ENCODE measurements at regions not wholly inside any gene's neighbourhood (a gene's known extent, or its start where the extent isn't known, plus 50 kb on each side); places are given as distances from the start of the nearest gene placed in this dataset.

DNA sequence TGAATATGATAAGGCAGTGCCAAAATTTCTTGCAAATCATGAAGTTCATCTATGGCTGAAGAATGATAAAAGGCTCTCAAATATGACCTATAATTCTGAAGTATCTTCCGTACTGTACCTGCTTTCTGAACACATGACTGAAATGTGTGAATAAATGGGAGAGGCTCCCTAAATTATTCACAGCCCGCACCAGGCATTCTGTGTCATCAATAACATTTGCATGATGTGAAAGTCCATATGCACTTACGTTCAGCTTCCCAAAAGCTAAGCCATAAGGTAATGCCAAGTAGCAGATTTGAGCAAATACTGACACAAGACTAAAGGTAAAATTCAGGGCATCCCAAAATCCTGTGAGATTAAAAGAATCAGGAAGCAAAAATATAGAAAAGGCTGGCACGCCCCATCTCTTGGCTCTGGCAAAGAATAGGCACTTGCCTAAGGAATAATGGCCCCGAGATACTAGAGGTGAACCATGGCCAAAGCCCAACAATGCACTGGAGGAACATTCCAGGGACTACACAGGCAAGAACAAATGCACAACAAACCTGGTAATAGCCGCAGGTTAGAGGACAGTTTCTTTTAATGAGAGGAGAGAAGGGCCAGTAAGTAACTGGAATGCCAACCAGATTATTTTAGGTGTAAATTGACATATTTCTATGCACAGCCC is 280.5 kb downstream of the IPMK start:
- DNase-seq: no peak
- no peak overlapping the region for H3K27ac ChIP-seq (ENCODE audit: low read length)
- H3K9me3 ChIP-seq (replicated peaks; ENCODE audit: control insufficient read depth, low read depth, low read length): no peaks in the 10 kb centered on the region
- 78% methylated on average over 2 of the region's 6 CpGs for WGBS (ENCODE audit: insufficient coverage)
- no peaks in the 10 kb centered on the region for H3K36me3 ChIP-seq (ENCODE audit: control insufficient read depth, insufficient read depth, low read length)
- H3K4me3 ChIP-seq (ENCODE audit: low read length): no peak overlapping the region
- H3K27me3 ChIP-seq (ENCODE audit: control insufficient read depth, insufficient read depth, low read length): no peaks in the 10 kb centered on the region
- no peaks in the 10 kb centered on the region for H3K4me1 ChIP-seq (ENCODE audit: control insufficient read depth, insufficient read depth, low read length)

DNA sequence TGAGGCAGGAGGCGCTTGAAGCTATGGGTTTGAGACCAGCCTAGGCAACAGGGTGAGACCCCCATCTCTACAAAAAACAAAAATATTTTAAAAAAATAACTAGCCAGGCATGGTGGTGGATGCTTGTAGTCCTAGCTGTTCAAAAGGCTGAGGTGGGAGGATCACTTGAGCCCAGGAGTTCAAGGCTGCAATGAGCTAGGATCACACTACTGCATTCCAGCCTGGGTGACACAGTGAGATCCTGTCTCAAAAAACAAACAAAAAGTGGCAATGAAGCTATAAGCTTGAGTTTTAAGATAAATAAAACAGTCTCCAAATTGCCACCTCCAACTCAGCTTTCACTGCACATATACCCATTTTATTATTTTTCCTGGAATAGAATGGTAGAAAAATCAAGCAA is 281.3 kb downstream of the IPMK start:
- Histone ChIP-seq H3K4me1 (ENCODE audit: control insufficient read depth, insufficient read depth, low read length) (no peaks in the 10 kb centered on the region), H3K27ac (ENCODE audit: low read length) (no peak overlapping the region), H3K4me3 (ENCODE audit: low read length) (no peak overlapping the region), H3K27me3 (ENCODE audit: control insufficient read depth, insufficient read depth, low read length) (no peaks in the 10 kb centered on the region), H3K36me3 (ENCODE audit: control insufficient read depth, insufficient read depth, low read length) (no peaks in the 10 kb centered on the region), H3K9me3 (replicated peaks; ENCODE audit: control insufficient read depth, low read depth, low read length) (no peaks in the 10 kb centered on the region)
- DNase-seq: no peak
- no CpG with 5 or more reads among the region's 1 CpG for WGBS (ENCODE audit: insufficient coverage)

DNA sequence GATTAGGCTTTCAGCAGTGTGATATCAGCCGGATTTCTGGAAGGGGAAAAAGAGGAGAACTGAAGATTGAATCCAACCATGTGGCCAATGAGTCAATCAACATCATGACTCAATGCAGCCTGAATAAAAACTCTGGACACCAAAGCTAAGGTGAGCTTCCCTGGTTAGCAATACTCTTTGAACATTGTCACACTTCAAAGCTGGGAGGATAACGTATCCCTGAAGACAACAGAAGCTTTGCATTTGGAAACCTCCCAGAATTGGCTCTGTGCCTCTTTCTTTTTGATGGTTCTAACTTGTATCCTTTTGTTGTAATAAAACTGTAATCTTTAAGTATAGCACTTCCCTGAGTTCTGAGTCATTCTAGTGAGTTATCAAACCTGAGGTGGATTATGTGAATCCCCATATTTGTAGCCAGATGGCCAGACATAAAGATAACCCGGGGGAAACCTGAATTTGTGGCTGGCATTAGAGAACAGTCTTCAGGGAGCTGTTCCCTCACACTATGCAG is 284.4 kb downstream of the IPMK start:
- no peak overlapping the region for H3K27ac ChIP-seq (ENCODE audit: low read length)
- no peak for DNase-seq
- H3K9me3 ChIP-seq (replicated peaks; ENCODE audit: control insufficient read depth, low read depth, low read length): no peaks in the 10 kb centered on the region
- H3K36me3 ChIP-seq (ENCODE audit: control insufficient read depth, insufficient read depth, low read length): no peaks in the 10 kb centered on the region
- no peak overlapping the region for H3K4me3 ChIP-seq (ENCODE audit: low read length)
- H3K4me1 ChIP-seq (ENCODE audit: control insufficient read depth, insufficient read depth, low read length): no peaks in the 10 kb centered on the region
- WGBS (ENCODE audit: insufficient coverage): 29% methylated on average over 1 of the region's 3 CpGs
- no peaks in the 10 kb centered on the region for H3K27me3 ChIP-seq (ENCODE audit: control insufficient read depth, insufficient read depth, low read length)

DNA sequence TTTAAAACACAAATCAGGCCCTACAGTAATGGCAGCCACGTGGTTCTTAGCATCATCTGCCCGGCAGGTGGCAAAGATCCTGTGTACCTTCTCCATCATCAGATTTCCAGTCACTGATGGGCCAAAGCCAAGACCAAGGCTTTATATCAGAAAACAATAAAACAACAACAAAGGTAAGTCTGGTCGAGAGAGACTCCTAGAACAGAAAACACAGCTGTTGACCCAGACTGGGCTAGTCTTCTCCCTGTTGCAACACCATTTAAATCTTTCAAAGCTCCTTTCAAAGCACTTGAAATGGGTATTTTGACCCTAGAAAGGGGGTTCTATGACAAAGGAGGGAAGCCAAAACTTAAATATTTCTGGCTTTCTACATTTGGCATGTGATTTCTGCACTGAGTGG is 285.6 kb downstream of the IPMK start:
- H3K36me3 ChIP-seq (ENCODE audit: control insufficient read depth, insufficient read depth, low read length): no peaks in the 10 kb centered on the region
- H3K4me1 ChIP-seq (ENCODE audit: control insufficient read depth, insufficient read depth, low read length): no peaks in the 10 kb centered on the region
- no peak overlapping the region for H3K27ac ChIP-seq (ENCODE audit: low read length)
- WGBS (ENCODE audit: insufficient coverage): 0% methylated on average over 1 of the region's 3 CpGs
- DNase-seq: no peak
- no peaks in the 10 kb centered on the region for H3K27me3 ChIP-seq (ENCODE audit: control insufficient read depth, insufficient read depth, low read length)
- no peak overlapping the region for H3K4me3 ChIP-seq (ENCODE audit: low read length)
- no peaks in the 10 kb centered on the region for H3K9me3 ChIP-seq (replicated peaks; ENCODE audit: control insufficient read depth, low read depth, low read length)

DNA sequence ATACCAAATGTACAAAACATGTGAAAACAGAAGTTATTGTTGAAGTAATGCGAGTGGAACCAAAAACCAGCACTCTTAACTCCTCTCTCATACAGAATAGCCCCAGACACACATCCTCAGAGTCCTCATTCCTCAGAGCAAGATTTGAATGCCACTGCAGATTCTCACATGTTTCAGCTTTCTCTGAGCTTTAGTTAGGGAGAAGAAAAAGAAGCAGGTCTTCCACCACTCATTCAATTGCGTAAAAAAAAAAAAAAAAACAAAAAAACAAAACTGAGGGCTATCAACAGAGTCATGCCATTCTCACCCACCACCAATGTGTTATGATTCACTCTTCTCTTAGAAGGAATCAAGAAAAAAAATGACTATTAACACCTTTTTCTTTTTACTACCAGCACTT is 287.7 kb downstream of the IPMK start:
- Histone ChIP-seq H3K27me3 (ENCODE audit: control insufficient read depth, insufficient read depth, low read length) (no peaks in the 10 kb centered on the region), H3K36me3 (ENCODE audit: control insufficient read depth, insufficient read depth, low read length) (no peaks in the 10 kb centered on the region), H3K4me3 (ENCODE audit: low read length) (no peak overlapping the region), H3K9me3 (replicated peaks; ENCODE audit: control insufficient read depth, low read depth, low read length) (no peaks in the 10 kb centered on the region), H3K27ac (ENCODE audit: low read length) (no peak overlapping the region), H3K4me1 (ENCODE audit: control insufficient read depth, insufficient read depth, low read length) (no peaks in the 10 kb centered on the region)
- no CpG with 5 or more reads among the region's 2 CpGs for WGBS (ENCODE audit: insufficient coverage)
- no peak for DNase-seq

DNA sequence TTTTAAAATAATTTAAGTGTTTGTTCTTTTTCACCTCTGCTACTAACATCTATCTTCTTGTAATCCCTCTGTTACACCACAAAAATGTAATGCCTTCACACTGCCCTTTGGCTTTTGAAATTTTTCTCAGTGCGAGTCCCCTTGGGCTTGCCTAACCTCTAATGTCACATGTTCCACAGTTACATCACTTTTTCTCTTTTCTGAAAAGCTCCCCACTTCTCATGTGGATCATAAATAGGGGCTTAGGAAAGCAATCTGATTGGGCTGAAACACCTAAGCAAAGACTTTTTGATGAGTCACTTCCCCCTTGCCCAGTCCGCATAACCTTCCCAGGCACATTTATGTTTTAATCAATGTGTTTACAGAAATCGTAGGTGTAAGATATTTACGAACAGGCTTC is 288.2 kb downstream of the IPMK start:
- H3K4me1 ChIP-seq (ENCODE audit: control insufficient read depth, insufficient read depth, low read length): no peaks in the 10 kb centered on the region
- no peaks in the 10 kb centered on the region for H3K27me3 ChIP-seq (ENCODE audit: control insufficient read depth, insufficient read depth, low read length)
- H3K9me3 ChIP-seq (replicated peaks; ENCODE audit: control insufficient read depth, low read depth, low read length): no peaks in the 10 kb centered on the region
- H3K27ac ChIP-seq (ENCODE audit: low read length): no peak overlapping the region
- no peak overlapping the region for H3K4me3 ChIP-seq (ENCODE audit: low read length)
- no peaks in the 10 kb centered on the region for H3K36me3 ChIP-seq (ENCODE audit: control insufficient read depth, insufficient read depth, low read length)
- WGBS (ENCODE audit: insufficient coverage): no CpG with 5 or more reads among the region's 4 CpGs
- DNase-seq: no peak

DNA sequence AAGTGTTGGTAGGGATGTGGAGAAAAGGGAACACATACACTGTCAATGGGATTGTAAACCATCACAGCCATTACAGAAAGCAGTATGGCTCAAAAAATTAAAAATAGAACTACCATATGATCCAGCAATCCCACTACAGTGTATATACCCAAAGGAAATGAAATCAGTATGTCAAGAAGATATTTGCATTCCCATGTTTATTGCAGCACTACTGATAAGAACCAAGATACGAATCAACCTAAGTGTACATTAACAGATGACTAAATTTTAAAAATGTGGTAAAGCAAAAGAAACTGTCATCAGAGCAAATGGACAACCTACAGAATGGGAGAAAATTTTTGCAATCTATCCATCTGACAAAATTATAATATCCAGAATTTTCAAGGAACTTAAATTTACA is 290.4 kb downstream of the IPMK start:
- no CpG with 5 or more reads among the region's 1 CpG for WGBS (ENCODE audit: insufficient coverage)
- H3K9me3 ChIP-seq (replicated peaks; ENCODE audit: control insufficient read depth, low read depth, low read length): no peaks in the 10 kb centered on the region
- no peak overlapping the region for H3K4me3 ChIP-seq (ENCODE audit: low read length)
- no peaks in the 10 kb centered on the region for H3K4me1 ChIP-seq (ENCODE audit: control insufficient read depth, insufficient read depth, low read length)
- H3K36me3 ChIP-seq (ENCODE audit: control insufficient read depth, insufficient read depth, low read length): no peaks in the 10 kb centered on the region
- no peak overlapping the region for H3K27ac ChIP-seq (ENCODE audit: low read length)
- H3K27me3 ChIP-seq (ENCODE audit: control insufficient read depth, insufficient read depth, low read length): no peaks in the 10 kb centered on the region
- no peak for DNase-seq

DNA sequence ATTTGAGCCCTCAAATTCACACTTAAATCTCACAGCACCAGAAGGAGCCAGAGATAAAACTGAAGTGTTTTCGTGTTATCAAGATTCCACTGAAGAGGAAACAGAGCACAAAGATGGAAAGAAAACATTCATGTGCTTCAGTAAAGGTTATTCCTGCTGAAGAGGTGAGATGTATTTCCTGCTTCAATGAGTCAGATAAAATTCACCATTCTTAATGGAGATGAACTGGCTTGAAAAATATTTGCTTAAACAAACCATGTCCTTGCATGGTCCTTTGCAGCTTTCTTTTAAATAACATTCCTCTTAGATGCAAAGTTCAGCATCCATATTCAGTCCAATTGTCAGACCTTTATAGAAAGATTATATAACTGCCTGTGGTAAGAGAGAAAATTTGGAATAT is 294.2 kb downstream of the IPMK start:
- no peak for DNase-seq
- Histone ChIP-seq H3K27ac (ENCODE audit: low read length) (no peak overlapping the region), H3K4me3 (ENCODE audit: low read length) (no peak overlapping the region), H3K36me3 (ENCODE audit: control insufficient read depth, insufficient read depth, low read length) (no peaks in the 10 kb centered on the region), H3K9me3 (replicated peaks; ENCODE audit: control insufficient read depth, low read depth, low read length) (no peaks in the 10 kb centered on the region), H3K4me1 (ENCODE audit: control insufficient read depth, insufficient read depth, low read length) (no peaks in the 10 kb centered on the region), H3K27me3 (ENCODE audit: control insufficient read depth, insufficient read depth, low read length) (no peaks in the 10 kb centered on the region)
- no CpG with 5 or more reads among the region's 1 CpG for WGBS (ENCODE audit: insufficient coverage)

DNA sequence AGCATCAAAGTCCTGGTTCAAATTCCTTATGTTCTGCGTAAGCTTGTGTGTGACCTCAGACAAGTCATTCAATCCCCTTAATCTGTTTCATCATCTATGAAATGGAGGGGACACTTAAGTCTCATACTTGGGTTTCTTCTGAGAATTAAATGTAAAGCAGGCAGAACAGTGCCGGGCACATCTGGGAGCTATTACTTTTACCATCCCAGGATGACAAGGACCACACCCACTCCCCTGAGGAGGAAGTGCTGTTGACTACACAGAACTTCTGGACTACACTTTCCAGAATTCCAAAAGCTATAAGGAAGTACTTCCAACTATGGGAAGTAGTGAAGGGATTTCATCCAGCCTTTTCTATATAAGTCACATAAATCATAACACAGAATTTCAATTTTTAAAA is 294.9 kb downstream of the IPMK start:
- Histone ChIP-seq H3K4me3 (ENCODE audit: low read length) (no peak overlapping the region), H3K9me3 (replicated peaks; ENCODE audit: control insufficient read depth, low read depth, low read length) (no peaks in the 10 kb centered on the region), H3K36me3 (ENCODE audit: control insufficient read depth, insufficient read depth, low read length) (no peaks in the 10 kb centered on the region), H3K27me3 (ENCODE audit: control insufficient read depth, insufficient read depth, low read length) (no peaks in the 10 kb centered on the region), H3K27ac (ENCODE audit: low read length) (no peak overlapping the region), H3K4me1 (ENCODE audit: control insufficient read depth, insufficient read depth, low read length) (no peaks in the 10 kb centered on the region)
- DNase-seq: no peak
- WGBS (ENCODE audit: insufficient coverage): no CpG with 5 or more reads among the region's 2 CpGs

DNA sequence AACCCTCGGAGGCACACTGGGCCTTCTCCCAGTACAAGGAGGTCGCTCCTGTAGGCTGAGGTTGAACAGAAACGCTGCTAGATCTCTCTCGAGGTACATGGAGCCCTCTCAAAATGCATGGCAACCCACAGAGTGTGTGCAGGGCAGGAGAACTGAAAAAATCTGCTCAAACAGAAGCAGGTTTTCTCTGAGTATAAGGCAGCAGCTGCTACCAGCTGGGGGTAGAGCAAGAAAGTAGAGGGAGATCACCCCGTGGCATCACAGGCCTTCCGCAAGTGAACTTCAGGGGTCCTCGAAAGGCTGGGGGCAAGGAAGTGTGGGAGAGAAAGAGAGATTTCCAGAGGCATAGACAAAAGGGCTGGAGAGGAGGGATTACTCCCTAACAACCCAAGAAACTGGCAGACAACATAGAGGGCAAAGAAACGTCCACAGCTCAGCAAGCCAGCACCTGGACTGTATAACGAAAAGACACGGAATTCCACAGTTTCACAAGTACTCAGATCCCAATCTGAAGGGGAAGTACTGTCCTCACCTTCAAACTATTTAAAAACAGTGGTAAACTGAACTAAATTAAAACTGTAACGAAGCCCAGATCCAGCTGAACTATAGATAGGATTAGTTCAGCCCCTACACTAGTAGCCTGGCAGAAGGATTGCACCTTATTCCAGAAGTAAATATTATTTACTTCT is 299.2 kb downstream of the IPMK start:
- no peaks in the 10 kb centered on the region for H3K36me3 ChIP-seq (ENCODE audit: control insufficient read depth, insufficient read depth, low read length)
- no peak overlapping the region for H3K27ac ChIP-seq (ENCODE audit: low read length)
- H3K4me1 ChIP-seq (ENCODE audit: control insufficient read depth, insufficient read depth, low read length): no peaks in the 10 kb centered on the region
- WGBS (ENCODE audit: insufficient coverage): 84% methylated on average over 6 of the region's 11 CpGs
- H3K27me3 ChIP-seq (ENCODE audit: control insufficient read depth, insufficient read depth, low read length): no peaks in the 10 kb centered on the region
- no peaks in the 10 kb centered on the region for H3K9me3 ChIP-seq (replicated peaks; ENCODE audit: control insufficient read depth, low read depth, low read length)
- DNase-seq: no peak
- no peak overlapping the region for H3K4me3 ChIP-seq (ENCODE audit: low read length)

All from muscle of leg (tissue), 3 donors.